ENCODE measurements at regions not wholly inside any gene's neighbourhood (a gene's known extent, or its start where the extent isn't known, plus 50 kb on each side); places are given as distances from the start of the nearest gene placed in this dataset.

DNA sequence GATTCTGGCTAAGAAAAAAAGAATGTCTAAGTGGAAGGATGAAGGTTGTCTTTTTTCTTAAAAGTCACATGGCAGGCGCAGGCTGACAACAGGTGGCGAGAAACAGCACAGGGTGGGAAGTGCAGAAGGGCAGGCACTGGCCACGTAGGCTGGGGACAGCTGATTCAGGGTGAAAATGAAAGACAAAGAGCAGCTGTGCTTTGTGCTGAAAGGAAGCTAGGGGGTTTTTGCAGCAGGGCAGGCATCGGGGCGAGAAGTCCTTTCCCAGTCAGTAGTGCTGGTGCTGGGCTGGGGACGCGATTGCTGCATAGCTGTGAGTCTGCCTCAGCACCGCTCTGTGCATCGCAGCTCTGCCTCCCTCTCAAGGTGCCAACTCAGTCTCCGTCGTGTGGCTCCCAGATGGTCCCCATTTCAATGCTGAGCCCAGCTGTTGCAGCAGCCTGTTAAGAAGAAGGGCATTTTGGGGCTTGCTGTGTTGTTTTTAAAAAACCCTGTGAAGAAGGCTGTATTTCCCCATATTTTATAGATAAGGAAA is 183.1 kb upstream of the CCL2 start:
- TF ChIP-seq POLR2A (IDR thresholded peaks at IDR 0.05) = no peak
- no peak for TF ChIP-seq POLR2AphosphoS5 (IDR thresholded peaks at IDR 0.05)
- TF ChIP-seq, protein P1, sequence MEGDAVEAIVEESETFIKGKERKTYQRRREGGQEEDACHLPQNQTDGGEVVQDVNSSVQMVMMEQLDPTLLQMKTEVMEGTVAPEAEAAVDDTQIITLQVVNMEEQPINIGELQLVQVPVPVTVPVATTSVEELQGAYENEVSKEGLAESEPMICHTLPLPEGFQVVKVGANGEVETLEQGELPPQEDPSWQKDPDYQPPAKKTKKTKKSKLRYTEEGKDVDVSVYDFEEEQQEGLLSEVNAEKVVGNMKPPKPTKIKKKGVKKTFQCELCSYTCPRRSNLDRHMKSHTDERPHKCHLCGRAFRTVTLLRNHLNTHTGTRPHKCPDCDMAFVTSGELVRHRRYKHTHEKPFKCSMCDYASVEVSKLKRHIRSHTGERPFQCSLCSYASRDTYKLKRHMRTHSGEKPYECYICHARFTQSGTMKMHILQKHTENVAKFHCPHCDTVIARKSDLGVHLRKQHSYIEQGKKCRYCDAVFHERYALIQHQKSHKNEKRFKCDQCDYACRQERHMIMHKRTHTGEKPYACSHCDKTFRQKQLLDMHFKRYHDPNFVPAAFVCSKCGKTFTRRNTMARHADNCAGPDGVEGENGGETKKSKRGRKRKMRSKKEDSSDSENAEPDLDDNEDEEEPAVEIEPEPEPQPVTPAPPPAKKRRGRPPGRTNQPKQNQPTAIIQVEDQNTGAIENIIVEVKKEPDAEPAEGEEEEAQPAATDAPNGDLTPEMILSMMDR (IDR thresholded peaks at IDR 0.05) = no peak
